NCI-H1694 treated with DMSO at 0.1 percent for 48 hours (cell line): ENCODE measurements at regions not wholly inside any gene's neighbourhood (a gene's known extent, or its start where the extent isn't known, plus 50 kb on each side); places are given as distances from the start of the nearest gene placed in this dataset.
"Not testable (repeated sequence)": the region's sequence is repeated elsewhere in the genome, so short reads cannot be mapped to it uniquely, and the experiment has no call there.

Experiments used
- DNase-seq: peaks from one replicate; lab custom pipeline; 2025; lab: John Stamatoyannopoulos, UW

DNA sequence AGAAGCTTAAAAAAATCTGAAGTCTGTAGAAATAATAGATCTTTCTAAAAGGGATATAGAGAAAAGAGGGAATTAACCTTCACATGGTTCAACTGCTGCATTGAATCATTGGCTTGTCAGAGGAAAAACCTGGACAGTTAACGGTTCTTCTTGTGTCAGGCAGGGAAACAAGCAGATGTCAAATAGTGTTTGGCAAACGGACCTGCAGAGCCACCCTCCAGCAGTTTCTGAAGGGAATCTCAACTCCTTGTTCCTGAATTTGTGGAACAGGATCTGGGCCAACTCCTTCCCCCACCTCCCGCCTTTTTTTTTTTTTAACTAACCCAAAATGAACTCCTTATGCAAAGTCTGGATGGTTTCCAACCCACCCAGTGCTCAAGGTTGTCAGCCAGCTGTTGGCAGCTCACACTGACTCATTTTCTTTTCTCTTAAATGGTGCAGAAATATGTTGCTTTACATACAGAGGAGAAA, 187.3 kb downstream of the CAND1 start:
- peak; percentile 87 for DNase-seq

DNA sequence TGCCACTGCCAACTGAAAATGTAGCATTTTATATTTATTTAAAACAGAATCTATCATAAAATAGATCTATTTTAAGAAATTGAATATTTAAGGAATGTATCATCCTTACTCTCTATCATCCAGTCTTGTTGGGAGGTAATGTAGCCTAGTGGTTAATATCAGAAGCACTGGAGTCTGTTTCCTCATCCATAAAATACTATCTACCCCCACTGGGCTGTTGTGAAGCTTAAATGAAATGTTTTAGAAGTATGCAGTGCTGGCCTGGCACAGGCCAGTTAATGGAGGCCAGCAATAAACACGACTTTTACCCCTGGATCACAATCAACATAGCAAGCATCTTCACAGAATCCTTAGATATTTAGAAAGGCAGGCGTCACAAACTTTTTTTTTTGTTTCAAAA, 188.0 kb downstream of the CAND1 start:
- no peak for DNase-seq

DNA sequence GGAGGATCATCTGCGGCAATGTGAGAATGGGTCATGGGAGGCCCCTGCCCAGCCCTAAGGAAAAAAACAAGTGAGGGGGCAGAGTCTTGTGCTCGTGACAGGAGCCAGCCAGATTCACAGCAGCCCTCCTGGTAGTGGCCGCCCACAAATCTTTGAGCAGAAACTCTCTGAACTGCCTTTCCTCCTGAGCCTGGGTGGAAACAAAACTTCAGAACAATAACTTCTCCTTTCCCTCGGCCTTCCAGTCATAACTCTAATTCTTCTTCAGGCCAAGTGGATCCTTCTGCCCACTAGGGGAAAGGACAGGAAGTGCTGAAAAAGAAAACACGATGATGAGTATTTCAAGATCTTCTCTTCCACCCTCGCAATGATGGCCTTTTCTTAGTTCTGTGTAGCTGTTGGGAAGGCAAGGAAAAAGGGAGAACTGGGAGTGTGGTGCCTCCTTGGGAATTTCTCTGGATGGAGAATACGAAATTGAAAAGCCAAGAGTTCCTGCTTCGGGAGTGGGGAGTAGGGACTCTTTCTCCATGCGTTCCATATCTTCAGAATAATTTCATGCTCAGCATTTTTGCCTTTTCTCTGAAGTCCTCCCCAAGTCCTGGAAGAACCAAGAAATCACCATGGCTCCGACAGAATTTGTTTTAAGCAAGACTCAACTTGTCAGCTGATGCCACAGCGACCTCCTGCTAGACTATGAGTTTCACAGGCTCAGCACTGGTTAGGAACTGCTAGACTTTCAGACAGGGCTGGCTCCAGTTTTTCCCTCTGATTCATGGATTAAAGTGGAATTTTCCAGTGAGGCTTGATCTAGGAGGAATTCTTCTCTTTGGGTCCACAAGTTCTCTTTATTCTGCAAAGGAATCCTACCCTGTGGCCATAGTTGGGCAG, 188.9 kb downstream of the CAND1 start:
- no peak for DNase-seq

DNA sequence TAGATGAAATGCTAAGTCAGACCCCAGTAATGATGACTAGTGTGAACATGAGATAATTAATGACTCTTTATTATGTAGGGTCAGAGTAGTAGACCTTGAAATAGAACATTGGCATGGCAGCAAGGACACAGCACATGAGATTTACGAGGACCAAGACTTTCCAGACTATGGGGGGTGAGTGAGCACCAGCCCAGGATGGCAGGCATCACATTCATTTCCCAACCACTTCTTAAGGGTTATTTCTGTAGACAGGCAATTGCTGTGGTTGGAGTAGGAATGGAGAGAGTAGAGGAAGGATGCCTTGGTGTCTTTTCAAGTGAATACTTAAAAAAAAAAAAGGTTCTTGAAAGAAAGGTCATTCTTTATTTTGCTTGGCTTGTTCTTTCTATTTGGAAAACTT, 189.4 kb upstream of the DYRK2 start:
- no peak for DNase-seq

DNA sequence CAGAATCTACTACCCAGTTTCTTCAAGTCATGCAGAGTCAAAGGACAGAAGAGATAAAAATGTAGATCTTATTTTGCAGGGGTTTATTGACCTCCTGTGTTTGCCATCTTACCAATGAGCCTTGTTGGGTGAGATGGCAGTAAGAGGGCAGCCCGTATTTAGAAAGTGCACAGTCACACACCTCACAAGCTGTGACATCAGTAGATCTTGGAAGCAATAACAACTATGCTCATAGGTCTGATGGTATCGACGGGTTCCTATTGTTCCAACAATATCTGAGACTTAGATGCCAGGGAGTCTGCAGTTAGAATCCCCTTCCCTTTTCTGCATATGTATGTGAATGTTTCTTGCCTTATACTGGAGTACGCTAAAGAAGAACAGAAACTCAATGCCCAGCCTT, 189.0 kb upstream of the DYRK2 start:
- DNase-seq = no peak

DNA sequence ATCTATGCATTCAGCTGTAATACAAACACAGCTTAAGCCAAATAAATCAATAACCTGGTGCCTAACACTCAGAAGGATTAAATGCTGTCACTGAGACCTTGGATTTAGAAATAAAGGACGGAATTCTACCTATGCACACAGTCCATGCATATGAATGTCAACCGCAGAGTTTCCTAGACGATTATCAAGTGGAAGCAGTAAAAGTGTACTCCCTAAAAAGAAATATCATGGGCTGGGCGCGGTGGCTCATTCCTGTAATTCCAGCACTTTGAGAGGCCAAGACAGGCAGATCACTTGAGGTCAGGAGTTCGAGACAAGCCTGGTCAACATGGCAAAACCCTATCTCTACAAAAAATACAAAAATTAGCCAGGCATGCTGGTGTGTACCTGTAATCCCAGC, 188.2 kb upstream of the DYRK2 start:
- DNase-seq = no peak

DNA sequence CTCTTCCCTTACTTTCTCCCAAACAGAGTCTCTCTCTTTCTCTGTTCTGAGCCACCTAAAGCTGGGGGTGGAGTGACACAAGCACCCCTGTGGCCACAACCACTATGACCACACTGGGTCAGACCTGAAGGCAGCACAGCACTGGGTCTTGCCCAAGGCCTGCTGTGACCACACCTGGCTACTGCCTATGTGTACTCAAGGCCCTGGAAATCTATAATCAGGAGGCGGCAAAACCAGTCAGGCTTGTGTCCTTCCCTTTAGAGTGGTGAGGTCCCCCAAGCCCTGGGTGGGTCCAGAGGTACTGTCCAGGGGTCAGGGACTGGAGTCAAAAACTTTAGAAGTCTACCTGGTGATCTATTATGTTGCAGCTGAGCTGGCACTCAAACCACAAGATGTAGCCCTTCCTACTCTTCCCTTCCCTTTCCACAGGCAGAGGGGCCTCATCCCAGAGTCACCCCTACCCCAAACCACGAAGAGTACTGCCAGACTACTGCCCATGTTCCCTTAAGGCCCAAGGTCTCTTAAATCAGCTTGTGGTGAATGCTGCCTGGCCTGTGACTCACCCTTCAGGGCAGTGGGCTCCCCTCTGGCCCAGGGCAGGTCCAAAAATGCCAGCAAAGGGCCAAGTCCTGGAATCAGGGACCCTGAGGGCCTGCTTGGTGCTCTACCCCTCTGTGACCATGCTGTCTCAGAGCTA, 179.8 kb upstream of the DYRK2 start:
- no peak for DNase-seq

DNA sequence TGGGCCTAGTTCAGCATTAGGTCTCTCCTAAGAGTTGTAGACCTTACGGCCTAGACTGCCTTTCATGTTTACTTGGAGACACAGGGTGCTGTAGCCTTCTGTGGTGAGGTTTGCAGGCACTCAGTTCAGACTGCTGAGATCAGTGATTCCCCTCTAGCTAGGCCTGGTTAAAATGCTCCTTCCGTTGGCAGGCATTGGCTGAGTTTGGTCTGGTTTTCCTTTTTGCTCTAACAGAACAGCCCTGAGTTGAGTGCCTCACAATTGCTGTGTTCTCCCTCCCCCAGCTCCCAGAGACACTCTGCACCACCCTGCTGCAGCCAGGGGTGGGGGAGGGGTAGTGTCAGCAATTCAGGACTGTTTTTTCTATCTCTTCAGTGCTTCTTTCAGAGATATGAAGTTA, 178.9 kb upstream of the DYRK2 start:
- no peak for DNase-seq

DNA sequence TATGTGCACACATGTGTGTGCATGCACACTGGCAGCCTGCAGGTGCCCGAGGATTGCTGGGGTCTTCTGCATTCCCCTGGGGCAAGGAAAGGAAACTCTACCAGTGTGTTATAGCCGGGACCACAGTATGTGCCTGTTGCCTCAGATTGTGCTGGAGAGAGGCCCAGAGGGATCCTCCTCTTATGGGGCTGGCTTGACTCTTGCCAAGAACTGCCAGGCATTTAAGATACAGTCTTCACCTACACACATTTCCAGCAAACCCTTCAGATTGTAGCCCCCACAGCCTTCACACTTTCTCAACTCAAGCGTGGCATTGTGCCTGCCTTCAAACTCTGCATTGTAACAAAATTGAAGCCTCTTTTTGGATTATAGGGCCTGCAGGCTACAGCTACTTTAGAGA, 176.7 kb upstream of the DYRK2 start:
- DNase-seq = no peak

DNA sequence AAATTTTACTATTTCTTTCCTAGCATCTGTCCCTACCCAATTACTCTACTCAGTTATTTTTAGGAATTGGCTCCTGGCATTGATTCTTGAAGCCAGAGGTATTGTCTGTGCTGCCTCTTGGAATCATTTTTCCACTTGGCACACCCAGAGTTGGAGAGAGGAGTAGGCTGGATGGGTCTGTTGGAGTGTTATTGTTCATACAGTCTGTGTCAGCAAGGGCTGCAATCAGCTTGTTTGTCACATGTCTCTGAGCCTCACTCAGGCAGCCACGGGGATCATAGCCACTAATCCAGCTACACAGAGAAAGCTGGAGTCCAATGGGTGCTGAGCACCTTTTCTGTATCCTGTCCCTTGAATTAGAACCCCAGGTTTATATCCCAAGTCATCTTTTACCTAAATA, 176.0 kb upstream of the DYRK2 start:
- peak; percentile 49 for DNase-seq

DNA sequence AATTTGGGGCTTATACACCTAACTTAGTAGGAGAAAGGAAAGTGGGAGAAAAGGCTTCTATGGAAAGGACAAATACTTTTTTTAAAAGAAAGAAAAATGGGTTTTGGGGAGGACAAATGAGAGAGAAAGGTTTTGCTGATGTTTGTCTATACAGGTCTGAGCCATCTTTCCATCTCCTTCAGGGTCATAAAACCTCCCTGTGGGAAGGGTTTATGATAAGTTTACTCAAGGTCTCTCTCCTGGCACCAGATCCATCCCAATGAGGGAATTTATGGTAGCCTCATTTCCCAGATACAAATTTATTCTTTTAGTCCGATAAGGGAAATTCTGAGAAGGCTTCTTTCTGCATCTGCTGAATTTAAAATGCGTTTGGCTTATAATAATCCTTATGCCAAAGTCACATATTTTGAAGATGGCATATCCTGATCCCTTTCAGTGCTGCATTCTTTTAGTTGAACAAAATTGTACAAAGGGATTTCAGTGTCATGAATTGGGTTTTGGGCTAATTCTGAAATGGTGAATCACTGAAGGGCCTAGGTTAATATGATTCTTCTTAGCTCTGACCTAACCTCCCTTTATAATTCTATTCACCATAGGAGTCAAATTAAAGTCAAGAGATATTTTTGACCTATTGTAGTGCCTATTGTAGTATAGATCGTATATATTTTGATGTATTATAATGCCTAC, 173.5 kb upstream of the DYRK2 start:
- DNase-seq = no peak

DNA sequence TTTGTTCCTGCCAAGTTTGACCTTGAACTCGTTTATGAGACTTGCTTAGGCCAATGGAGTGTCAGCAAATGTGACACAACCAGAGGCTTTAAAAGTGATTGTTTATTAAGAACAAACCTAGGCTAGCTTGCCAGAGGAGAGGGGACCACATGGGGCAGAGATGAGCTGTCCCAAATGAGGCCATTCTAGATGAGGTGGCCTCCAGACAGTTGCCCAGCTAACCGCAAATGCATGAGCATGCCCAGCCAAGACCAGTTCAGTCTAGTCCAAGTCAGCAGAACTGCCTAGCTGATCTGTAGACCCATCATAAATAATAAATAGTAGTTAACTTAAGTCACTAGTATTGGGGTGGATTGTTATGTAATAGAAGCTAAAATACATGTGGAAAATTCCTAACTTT, 172.8 kb upstream of the DYRK2 start:
- no peak for DNase-seq

DNA sequence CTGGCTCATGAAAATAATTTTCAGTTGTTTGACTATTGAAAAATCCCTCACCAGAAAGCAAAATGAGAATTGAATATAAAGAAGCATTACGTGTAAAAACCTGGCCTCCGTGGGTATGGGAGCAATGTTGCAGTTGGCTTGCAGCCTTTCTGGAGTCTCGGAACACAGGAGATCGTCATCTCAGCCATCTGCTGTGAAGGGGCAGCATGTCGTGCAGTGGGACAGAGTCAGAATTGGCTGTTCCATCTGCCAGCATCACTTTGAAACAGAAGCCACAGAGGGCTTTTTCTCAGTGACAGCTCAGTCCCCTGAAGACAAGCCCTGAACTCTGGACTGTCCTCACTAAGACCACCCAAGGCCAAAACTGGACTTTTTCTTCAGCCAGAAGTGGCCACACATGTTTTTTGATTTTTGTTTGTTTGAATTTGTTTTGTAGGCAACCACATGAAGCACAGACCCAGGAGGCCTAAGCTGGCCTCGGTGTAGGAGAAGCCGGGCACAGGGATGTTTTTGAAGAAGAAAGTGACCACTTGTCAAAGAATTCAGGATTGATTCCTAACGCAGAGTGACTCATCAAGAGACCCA, 170.8 kb upstream of the DYRK2 start:
- DNase-seq = peak; percentile 86

DNA sequence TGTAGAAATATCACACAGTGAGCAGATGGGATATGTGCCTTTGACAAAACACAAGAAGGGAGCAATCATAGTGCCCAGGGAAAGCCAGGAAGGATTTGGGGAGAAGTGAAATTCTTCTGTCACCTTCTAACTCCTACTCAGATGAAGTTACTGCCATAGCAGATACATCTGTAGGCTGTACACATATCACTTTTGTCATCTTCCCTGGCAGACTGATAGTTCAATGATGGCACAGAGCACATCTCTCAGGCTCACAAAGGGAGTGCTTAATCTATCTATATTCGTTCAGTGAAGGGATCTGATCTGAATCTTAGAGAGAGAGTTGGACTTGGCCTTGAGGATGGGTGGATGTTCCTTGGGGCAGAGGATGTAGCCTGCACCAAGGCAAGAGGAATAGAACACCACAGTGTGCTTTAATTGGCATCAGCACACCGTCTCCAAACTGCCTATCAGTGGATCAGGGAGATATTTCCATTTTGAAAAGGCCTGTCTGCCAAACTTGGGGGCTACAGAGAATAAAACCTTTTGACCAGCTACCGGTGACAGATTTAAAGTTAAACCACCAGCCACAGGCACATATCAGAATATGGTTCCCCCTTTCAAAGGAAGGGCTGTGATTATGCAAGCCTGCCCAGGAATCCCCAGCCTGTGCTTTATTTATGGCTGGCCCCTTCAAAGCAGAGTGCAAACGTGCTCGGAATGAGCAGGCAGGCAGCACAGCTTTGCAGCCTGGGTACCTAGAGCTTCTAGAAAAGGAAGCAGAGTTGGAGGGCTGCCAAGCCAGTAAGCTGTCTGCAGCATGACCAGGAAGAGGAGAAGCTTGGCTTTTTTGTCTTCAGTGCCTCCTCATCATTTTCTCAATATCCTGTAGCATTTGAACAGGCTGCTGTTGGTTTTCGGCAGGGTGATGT, 165.5 kb upstream of the DYRK2 start:
- peak; percentile 21 for DNase-seq

DNA sequence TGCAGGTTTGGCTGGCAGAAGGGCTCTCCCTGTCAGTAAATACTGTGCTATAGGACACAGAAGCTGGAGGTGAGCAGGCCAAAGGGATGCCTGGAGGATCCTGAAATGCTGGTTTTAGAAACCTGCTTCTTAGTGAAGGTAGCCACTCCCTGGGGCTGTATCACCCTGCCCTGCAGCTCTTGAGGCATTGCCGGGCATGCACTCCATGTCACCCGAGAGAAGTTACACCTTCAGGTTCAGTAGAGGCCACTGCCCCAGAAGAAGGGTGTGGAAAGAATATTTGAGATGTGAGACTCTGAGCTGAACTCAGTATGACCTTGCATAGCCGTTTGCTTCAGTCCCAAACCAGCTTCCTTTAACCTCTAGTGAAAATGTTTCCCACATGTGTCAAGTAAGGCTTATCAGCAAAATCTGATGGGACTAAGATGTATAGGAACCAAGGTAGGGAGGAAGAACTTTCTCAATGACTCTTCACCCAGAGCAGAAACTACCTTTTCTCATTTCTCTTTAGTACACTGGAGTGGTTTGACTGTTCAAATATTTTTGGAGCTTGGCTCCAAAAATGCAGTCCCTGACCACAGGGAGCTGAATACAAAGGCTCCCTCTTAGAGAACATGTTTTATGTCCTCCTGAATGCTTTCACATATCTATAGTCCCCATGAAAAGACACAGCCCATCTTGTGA, 164.5 kb upstream of the DYRK2 start:
- DNase-seq = no peak

DNA sequence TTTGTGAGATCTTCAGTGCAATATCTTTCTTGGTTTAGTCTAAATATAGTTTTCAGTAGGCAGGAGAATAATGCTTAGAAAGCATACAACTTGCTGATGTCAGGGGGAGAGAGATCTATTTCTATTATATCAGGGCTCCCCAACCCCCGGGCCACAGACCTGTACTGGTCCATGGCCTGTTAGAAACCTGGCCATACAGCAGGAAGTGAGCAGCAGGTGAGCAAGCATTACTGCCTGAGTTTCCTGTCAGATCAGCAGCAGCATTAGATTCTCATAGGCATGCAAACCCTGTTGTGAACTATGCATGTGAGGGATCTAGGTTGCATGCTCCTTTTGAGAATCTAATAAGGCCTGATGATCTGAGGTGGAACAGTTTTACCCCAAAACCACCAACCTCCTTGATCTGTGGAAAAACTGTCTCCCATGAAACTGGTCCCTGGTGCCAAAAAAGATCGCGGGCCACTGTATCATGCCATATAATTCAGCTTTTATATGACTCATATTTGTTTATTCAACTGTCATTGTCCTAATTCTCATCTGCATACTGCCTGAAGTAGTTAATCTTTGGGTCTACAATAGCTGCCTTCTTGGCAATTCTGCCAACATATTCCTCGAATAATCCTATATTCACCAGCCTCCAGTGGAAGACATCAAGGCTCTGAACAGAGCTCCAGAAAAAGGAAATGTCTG, 163.6 kb upstream of the DYRK2 start:
- DNase-seq = no peak

DNA sequence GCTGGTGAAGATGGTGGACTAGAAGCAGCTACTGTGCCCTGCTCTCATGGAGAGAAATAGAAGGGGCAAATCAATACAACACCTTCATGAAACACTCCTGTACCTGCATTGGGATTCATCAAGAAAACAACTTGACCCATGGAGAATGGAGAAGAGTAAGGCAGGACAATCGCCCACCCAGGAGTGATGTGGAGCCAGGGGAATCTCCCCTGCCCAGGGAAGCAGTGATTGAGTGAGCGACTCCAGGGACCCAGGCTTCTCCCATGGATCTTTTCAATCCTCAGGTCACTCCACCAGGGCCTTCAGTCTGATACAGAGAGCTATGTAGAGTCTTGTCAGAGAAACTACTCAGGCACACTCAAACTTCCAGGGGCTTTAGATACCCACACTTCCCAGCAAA, 161.9 kb upstream of the DYRK2 start:
- DNase-seq = no peak

DNA sequence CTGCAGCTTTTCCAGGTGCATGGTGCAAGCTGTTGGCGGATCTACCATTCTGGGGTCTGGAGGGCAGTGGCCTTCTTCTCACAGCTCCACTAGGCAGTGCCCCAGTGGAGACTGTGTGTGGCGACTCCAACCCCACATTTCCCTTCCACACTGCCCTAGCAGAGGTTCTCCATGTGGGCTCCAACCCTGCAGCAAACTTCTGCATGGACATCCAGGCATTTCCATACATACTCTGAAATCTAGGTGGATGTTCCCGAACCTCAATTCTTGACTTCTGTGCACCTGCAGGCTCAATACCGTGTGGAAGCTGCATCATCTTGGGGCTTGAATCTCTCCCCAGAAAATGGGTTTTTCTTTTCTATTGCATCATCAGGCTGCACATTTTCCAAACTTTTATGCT, 160.2 kb upstream of the DYRK2 start:
- not testable (repeated sequence) for DNase-seq

DNA sequence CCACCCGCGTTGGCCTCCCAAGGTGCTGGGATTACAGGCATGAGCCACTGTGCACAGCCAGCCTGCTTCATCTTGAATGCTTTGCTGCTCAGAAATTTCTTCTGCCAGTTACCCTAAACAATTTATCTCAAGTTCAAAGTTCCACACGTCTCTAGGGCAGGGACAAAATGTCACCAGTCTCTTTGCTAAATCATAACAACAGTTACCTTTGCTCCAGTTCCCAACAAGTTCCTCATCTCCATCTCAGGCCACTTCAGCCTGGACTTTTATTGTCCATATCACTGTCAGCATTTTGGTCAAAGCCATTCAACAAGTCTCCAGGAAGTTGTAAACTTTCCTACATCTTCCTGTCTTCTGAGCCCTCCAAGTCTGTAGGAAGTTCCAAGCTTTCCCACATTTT, 159.5 kb upstream of the DYRK2 start:
- DNase-seq = no peak

DNA sequence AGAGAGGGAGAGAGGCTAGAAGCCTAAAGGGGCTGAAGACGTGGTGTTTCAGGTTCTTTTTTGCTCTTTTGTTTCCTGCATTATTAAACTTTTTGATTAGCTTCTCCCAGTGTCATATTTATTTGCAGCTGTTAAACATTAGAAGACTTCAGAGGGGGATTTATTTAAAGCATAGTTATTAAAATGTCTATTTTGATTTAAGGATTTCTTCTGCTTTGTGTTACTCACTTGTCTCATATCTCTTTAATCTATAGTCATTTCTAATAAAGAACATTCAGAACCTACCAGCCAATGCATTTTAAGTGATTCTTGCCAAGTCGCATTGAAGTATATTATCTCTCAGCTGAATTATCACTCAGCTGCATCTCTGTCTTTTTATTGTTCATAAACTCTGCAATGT, 152.0 kb upstream of the DYRK2 start:
- no peak for DNase-seq
